HG03039 (cell line): ENCODE measurements at regions not wholly inside any gene's neighbourhood (a gene's known extent, or its start where the extent isn't known, plus 50 kb on each side); places are given as distances from the start of the nearest gene placed in this dataset.
A peak's percentile ranks its signal among the peaks of the same experiment; 100 is the strongest.
"Not testable (repeated sequence)": the region's sequence is repeated elsewhere in the genome, so short reads cannot be mapped to it uniquely, and the experiment has no call there.

Source experiments
- ATAC-seq: cut with Tn5 transposase; IDR thresholded peaks from one replicate; pipeline ENCODE4 v1.9.1; 2021; ENCODE audit warnings: mild to moderate bottlenecking, moderate library complexity; ENCODE audit not compliant: unreplicated experiment

GRCh38 chr14:106268013-106268727 is 741.8 kb downstream of the TMEM121 start:
- ATAC-seq: no peak

- ATAC-seq: no peak
These were observed 742.6 kb downstream of the TMEM121 start for GRCh38 chr14:106269029-106269428.

- ATAC-seq: no peak
These were observed 743.2 kb downstream of the TMEM121 start for GRCh38 chr14:106269451-106270204.

- not testable (repeated sequence) for ATAC-seq
These were observed 744.2 kb downstream of the TMEM121 start for GRCh38 chr14:106270476-106271121.

GRCh38 chr14:106276326-106277267 is 750.2 kb downstream of the TMEM121 start:
- ATAC-seq: no peak

- ATAC-seq: no peak
These were observed 751.1 kb downstream of the TMEM121 start for GRCh38 chr14:106277503-106277902.

- ATAC-seq: no peak
These were observed 754.5 kb downstream of the TMEM121 start for GRCh38 chr14:106280876-106281275.

- ATAC-seq: no peak
These were observed 760.4 kb downstream of the TMEM121 start for GRCh38 chr14:106286697-106287290.

GRCh38 chr14:106287506-106287905 is 761.1 kb downstream of the TMEM121 start:
- no peak for ATAC-seq

- ATAC-seq: no peak
These were observed 765.2 kb downstream of the TMEM121 start for GRCh38 chr14:106291626-106292025.

GRCh38 chr14:106294324-106294723 is 767.9 kb downstream of the TMEM121 start:
- ATAC-seq: no peak

- ATAC-seq: not testable (repeated sequence)
These were observed 774.6 kb downstream of the TMEM121 start for GRCh38 chr14:106300951-106301510.

- ATAC-seq: not testable (repeated sequence)
These were observed 775.2 kb downstream of the TMEM121 start for GRCh38 chr14:106301609-106302008.

GRCh38 chr14:106302661-106303060 is 776.3 kb downstream of the TMEM121 start:
- no peak for ATAC-seq

- no peak for ATAC-seq
These were observed 777.9 kb downstream of the TMEM121 start for GRCh38 chr14:106304271-106304670.

- ATAC-seq: peak; percentile 85
These were observed 782.5 kb downstream of the TMEM121 start for GRCh38 chr14:106308839-106309389.

- no peak for ATAC-seq
These were observed 783.0 kb downstream of the TMEM121 start for GRCh38 chr14:106309423-106309822.

- no peak for ATAC-seq
These were observed 789.1 kb downstream of the TMEM121 start for GRCh38 chr14:106315436-106315835.

GRCh38 chr14:106317593-106317992 is 791.2 kb downstream of the TMEM121 start:
- no peak for ATAC-seq

- no peak for ATAC-seq
These were observed 792.3 kb downstream of the TMEM121 start for GRCh38 chr14:106318700-106319099.
